Mesenchymal stem cell (in vitro differentiated cells and primary cell): ENCODE measurements at regions not wholly inside any gene's neighbourhood (a gene's known extent, or its start where the extent isn't known, plus 50 kb on each side); places are given as distances from the start of the nearest gene placed in this dataset.

ENCODE experiments used
- DNase-seq: peaks from one replicate; pipeline ENCODE4 v3.0.0-alpha.2; 2013
- H2AFZ ChIP-seq: one replicate; pipeline ENCODE4 v1.6.1; 2013; ENCODE audit warnings: low read depth, mild to moderate bottlenecking, control low read depth, inconsistent platforms, low read length, moderate library complexity
- H2AK5ac ChIP-seq: 2 replicates; pipeline ENCODE4 v1.6.1; 2013; ENCODE audit warnings: low read length, moderate library complexity, mild to moderate bottlenecking, inconsistent platforms; ENCODE audit not compliant: severe bottlenecking
- H2BK120ac ChIP-seq: one replicate; pipeline ENCODE4 v1.6.1; 2013; ENCODE audit warnings: low read depth, mild to moderate bottlenecking, inconsistent platforms, low read length, moderate library complexity
- H2BK12ac ChIP-seq, 2 experiments: one replicate each; pipeline ENCODE4 v1.6.1; 2013; ENCODE audit warnings: inconsistent platforms in 2 of 2, low read length in 2 of 2, mild to moderate bottlenecking in 2 of 2, moderate library complexity in 2 of 2, control low read depth in 1 of 2
- H2BK15ac ChIP-seq: one replicate; pipeline ENCODE4 v1.6.1; 2013; ENCODE audit warnings: mild to moderate bottlenecking, low read depth, inconsistent platforms; ENCODE audit not compliant: poor library complexity, severe bottlenecking
- H2BK5ac ChIP-seq: 2 replicates; pipeline ENCODE4 v1.6.1; 2013; ENCODE audit warnings: low read depth, mild to moderate bottlenecking, low read length, control low read depth, inconsistent platforms; ENCODE audit not compliant: poor library complexity, severe bottlenecking
- H3K14ac ChIP-seq, 2 experiments: one replicate each; pipeline ENCODE4 v1.6.1; 2013; ENCODE audit warnings: inconsistent platforms in 2 of 2, low read length in 2 of 2, control low read depth in 1 of 2, mild to moderate bottlenecking in 1 of 2, moderate library complexity in 1 of 2
- H3K18ac ChIP-seq, 2 experiments: one replicate each; pipeline ENCODE4 v1.6.1; 2013; ENCODE audit warnings: inconsistent platforms in 2 of 2, low read length in 2 of 2, control low read depth in 1 of 2, low read depth in 1 of 2, mild to moderate bottlenecking in 1 of 2
- H3K23ac ChIP-seq, 2 experiments: one replicate each; pipeline ENCODE4 v1.6.1; 2013; ENCODE audit warnings: inconsistent platforms in 2 of 2, low read length in 2 of 2, mild to moderate bottlenecking in 2 of 2, moderate library complexity in 2 of 2, control low read depth in 1 of 2
- H3K27ac ChIP-seq: 2 replicates; pipeline ENCODE4 v1.5.1; 2013; ENCODE audit warnings: mild to moderate bottlenecking, moderate library complexity, low read length, control low read depth, inconsistent platforms; ENCODE audit not compliant: poor library complexity, severe bottlenecking
- H3K27me3 ChIP-seq, 2 experiments: 2 replicates each; pipeline versions ENCODE4 v1.6.1 to v1.7.0; 2013; ENCODE audit warnings: low read length in 2 of 2, mild to moderate bottlenecking in 2 of 2, moderate library complexity in 2 of 2, control low read depth in 1 of 2, inconsistent platforms in 1 of 2; ENCODE audit not compliant: control insufficient read depth in 1 of 2, insufficient read depth in 1 of 2
- H3K36me3 ChIP-seq, 2 experiments: 2 replicates each; pipeline versions ENCODE4 v1.6.1 to v1.7.0; 2013; ENCODE audit warnings: low read length in 2 of 2, control low read depth in 1 of 2, inconsistent platforms in 1 of 2, low read depth in 1 of 2, mild to moderate bottlenecking in 1 of 2; ENCODE audit not compliant: insufficient read depth in 2 of 2, control insufficient read depth in 1 of 2
- H3K4ac ChIP-seq, 2 experiments: one replicate each; pipeline ENCODE4 v1.6.1; 2013; ENCODE audit warnings: inconsistent platforms in 2 of 2, low read length in 2 of 2, mild to moderate bottlenecking in 2 of 2, moderate library complexity in 2 of 2, control low read depth in 1 of 2, low read depth in 1 of 2
- H3K4me1 ChIP-seq: 2 replicates; pipeline ENCODE4 v1.6.1; 2013; ENCODE audit warnings: low read depth, low read length, control low read depth; ENCODE audit not compliant: control insufficient read depth, insufficient read depth
- H3K4me2 ChIP-seq: 2 replicates; pipeline ENCODE4 v1.6.1; 2013; ENCODE audit warnings: low read length, mild to moderate bottlenecking, inconsistent platforms; ENCODE audit not compliant: poor library complexity, severe bottlenecking
- H3K4me3 ChIP-seq, 2 experiments: 2 replicates each; pipeline versions ENCODE4 v1.5.1 to v1.7.0; 2013; ENCODE audit warnings: low read length in 2 of 2, mild to moderate bottlenecking in 2 of 2, control low read depth in 1 of 2, low read depth in 1 of 2; ENCODE audit not compliant: insufficient read depth in 1 of 2
- H3K79me1 ChIP-seq: replicated peaks from 2 replicates; pipeline ENCODE4 v1.6.1; 2013; ENCODE audit warnings: mild to moderate bottlenecking, control low read depth, low read length, inconsistent platforms; ENCODE audit not compliant: poor library complexity, severe bottlenecking
- H3K9ac ChIP-seq: 2 replicates; pipeline ENCODE4 v1.7.0; 2013; ENCODE audit warnings: mild to moderate bottlenecking, low read length, moderate library complexity
- H3K9me3 ChIP-seq: 2 replicates; pipeline ENCODE4 v1.7.0; 2013; ENCODE audit warnings: mild to moderate bottlenecking, low read length; ENCODE audit not compliant: control insufficient read depth
- H4K8ac ChIP-seq: one replicate; pipeline ENCODE4 v1.6.1; 2013; ENCODE audit warnings: inconsistent platforms, mild to moderate bottlenecking, low read length, moderate library complexity
- H4K91ac ChIP-seq: one replicate; pipeline ENCODE4 v1.6.1; 2013; ENCODE audit warnings: mild to moderate bottlenecking, low read length, inconsistent platforms
- WGBS: methylation state at CpG from one replicate; pipeline ENCODE4 v1.1.7; 2013; ENCODE audit warnings: mixed read lengths; 5-methylcytosine and 5-hydroxymethylcytosine counted together

DNA sequence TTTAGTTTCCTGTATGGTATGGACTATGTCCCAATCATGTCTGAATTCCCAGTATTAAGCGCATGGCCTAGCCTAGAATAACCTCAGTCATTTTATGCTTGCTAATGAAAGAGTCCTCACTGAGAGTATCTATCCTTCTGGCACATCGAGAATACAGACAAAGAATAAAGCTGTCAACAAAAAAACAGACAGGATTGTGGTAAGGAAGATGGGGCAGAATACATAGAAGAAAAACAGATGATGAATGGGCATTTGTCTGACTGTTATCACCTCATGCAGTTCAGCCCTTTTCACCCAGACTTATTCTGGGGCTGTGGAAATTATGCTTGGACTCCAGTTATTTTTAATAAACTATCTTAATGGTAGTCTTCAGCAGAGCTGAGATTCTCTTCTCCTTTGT, 363.8 kb upstream of the TNC start:
- Histone ChIP-seq H3K4me1 (no peaks in the 10 kb centered on the region), H3K4me2 (no peak overlapping the region), H4K91ac (no peak overlapping the region), H3K9ac (no peak overlapping the region), H2AFZ (no peak overlapping the region), H2BK15ac (no peak overlapping the region), H2AK5ac (no peak overlapping the region), H4K8ac (no peak overlapping the region), H3K23ac (no peak overlapping the region), H3K27ac (no peak overlapping the region), H3K9me3 (no peaks in the 10 kb centered on the region), H2BK12ac (no peak overlapping the region), H2BK5ac (no peak overlapping the region), H3K36me3 (no peaks in the 10 kb centered on the region), H3K4me3 (no peak overlapping the region), H3K79me1 (no peaks in the 10 kb centered on the region), H2BK120ac (no peak overlapping the region), H3K18ac (no peak overlapping the region), H3K4ac (no peak overlapping the region), H3K27me3 (no peaks in the 10 kb centered on the region), H3K14ac (no peak overlapping the region)
- DNase-seq: no peak
- WGBS: 100% methylated on average over 1 of the region's 2 CpGs

DNA sequence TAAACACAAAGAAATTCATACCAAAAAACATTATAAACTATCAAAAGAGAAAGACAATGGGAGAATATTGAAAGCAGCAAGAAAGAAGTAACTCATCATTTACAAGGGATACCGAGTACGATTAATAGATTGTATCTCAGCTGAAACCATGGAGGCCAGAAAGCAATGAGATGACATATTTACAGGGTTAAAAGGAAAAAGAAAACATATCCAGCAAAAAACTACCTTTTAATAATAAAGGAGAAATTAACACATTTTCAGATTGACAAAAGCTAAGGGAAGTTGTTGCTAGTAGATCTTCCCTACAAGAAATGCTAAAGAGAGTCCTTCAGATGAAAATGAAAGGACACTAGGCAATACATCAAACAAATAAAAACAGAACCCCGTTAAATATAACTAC, 364.8 kb upstream of the TNC start:
- no peaks in the 10 kb centered on the region for H3K36me3 ChIP-seq
- H3K4me3 ChIP-seq: no peak overlapping the region
- no peak overlapping the region for H3K18ac ChIP-seq
- H3K27ac ChIP-seq: no peak overlapping the region
- no CpG with 5 or more reads among the region's 3 CpGs for WGBS
- DNase-seq: no peak
- no peaks in the 10 kb centered on the region for H3K79me1 ChIP-seq
- H3K9me3 ChIP-seq: no peaks in the 10 kb centered on the region
- H3K9ac ChIP-seq: no peak overlapping the region
- no peak overlapping the region for H3K4me2 ChIP-seq
- no peak overlapping the region for H4K91ac ChIP-seq
- no peak overlapping the region for H2AK5ac ChIP-seq
- H2BK12ac ChIP-seq: no peak overlapping the region
- no peak overlapping the region for H3K23ac ChIP-seq
- H4K8ac ChIP-seq: no peak overlapping the region
- H2BK5ac ChIP-seq: no peak overlapping the region
- H3K27me3 ChIP-seq: no peaks in the 10 kb centered on the region
- H2AFZ ChIP-seq: no peak overlapping the region
- no peak overlapping the region for H3K4ac ChIP-seq
- no peak overlapping the region for H2BK15ac ChIP-seq
- no peak overlapping the region for H2BK120ac ChIP-seq
- H3K14ac ChIP-seq: no peak overlapping the region
- no peaks in the 10 kb centered on the region for H3K4me1 ChIP-seq

DNA sequence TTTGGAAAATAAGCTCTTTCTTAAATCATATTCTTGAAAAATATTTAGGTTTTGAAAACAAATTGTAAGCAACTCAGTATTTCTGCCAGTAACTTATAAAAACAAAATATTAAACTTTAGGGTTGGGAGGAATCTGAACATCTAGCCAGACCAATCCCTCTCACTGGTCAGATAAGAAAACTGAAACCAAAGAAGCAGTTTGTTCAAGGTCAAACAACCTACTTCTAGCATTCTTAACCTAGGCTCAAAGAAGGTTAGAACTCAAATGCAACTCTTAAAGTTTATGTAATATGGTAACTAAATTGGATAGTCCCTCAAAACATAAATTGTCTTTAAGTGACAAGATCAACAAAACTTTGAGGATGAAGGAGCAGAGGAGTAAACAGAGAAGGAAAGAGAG, 374.9 kb upstream of the TNC start:
- Histone ChIP-seq H2AK5ac (no peak overlapping the region), H3K4me3 (no peak overlapping the region), H4K8ac (no peak overlapping the region), H3K36me3 (no peaks in the 10 kb centered on the region), H3K27me3 (no peaks in the 10 kb centered on the region), H2BK5ac (no peak overlapping the region), H3K4ac (no peak overlapping the region), H4K91ac (no peak overlapping the region), H3K79me1 (no peaks in the 10 kb centered on the region), H2BK15ac (no peak overlapping the region), H3K18ac (no peak overlapping the region), H2BK120ac (no peak overlapping the region), H3K9ac (no peak overlapping the region), H2BK12ac (no peak overlapping the region), H3K14ac (no peak overlapping the region), H3K23ac (no peak overlapping the region), H3K27ac (no peak overlapping the region), H3K4me1 (no peaks in the 10 kb centered on the region), H3K4me2 (no peak overlapping the region), H2AFZ (no peak overlapping the region), H3K9me3 (no peaks in the 10 kb centered on the region)
- no peak for DNase-seq

- Histone ChIP-seq H3K9ac (no peak overlapping the region), H2BK120ac (no peak overlapping the region), H3K79me1 (no peaks in the 10 kb centered on the region), H3K4ac (no peak overlapping the region), H3K4me1 (no peaks in the 10 kb centered on the region), H2AFZ (no peak overlapping the region), H3K9me3 (no peaks in the 10 kb centered on the region), H3K4me2 (no peak overlapping the region), H3K4me3 (no peak overlapping the region), H3K27ac (no peak overlapping the region), H2BK5ac (no peak overlapping the region), H2AK5ac (no peak overlapping the region), H2BK12ac (no peak overlapping the region), H3K14ac (no peak overlapping the region), H3K23ac (no peak overlapping the region), H4K8ac (no peak overlapping the region), H2BK15ac (no peak overlapping the region), H3K18ac (no peak overlapping the region), H3K27me3 (no peaks in the 10 kb centered on the region), H3K36me3 (no peaks in the 10 kb centered on the region), H4K91ac (no peak overlapping the region)
- no CpG with 5 or more reads among the region's 1 CpG for WGBS
- DNase-seq: peak; percentile 28
Measured at GRCh38 chr9:115494393-115494792, 376.4 kb upstream of the TNC start.
